Keratinocyte (primary cell): ENCODE measurements at regions not wholly inside any gene's neighbourhood (a gene's known extent, or its start where the extent isn't known, plus 50 kb on each side); places are given as distances from the start of the nearest gene placed in this dataset.

ENCODE experiments used
- DNase-seq: peaks from one replicate; pipeline ENCODE4 v3.0.0-alpha.2; 2011; ENCODE audit warnings: low read depth, missing footprints, low spot score
- FAIRE-seq: peaks from 2 replicates; lab custom pipeline; 2011; peaks lifted over from hg19 to GRCh38; lab: Jason Lieb, UNC
- H2AFZ ChIP-seq: 2 replicates; pipeline ENCODE4 v1.6.0; 2012; ENCODE audit warnings: low read length, control low read depth, inconsistent platforms; ENCODE audit not compliant: control insufficient read depth
- H3K27ac ChIP-seq: 2 replicates; pipeline ENCODE4 v1.5.1; 2011; ENCODE audit warnings: low read length; ENCODE audit not compliant: control insufficient read depth, insufficient read depth
- H3K27me3 ChIP-seq: 3 replicates; pipeline ENCODE4 v1.6.0; 2011; ENCODE audit warnings: low read length; ENCODE audit not compliant: control insufficient read depth, insufficient read depth; ENCODE audit errors: extremely low read depth
- H3K36me3 ChIP-seq, 2 experiments: 2 replicates in 1 of 2; 3 replicates in 1 of 2; pipeline ENCODE4 v1.5.1; 2011; ENCODE audit warnings: low read length in 2 of 2, mild to moderate bottlenecking in 1 of 2; ENCODE audit not compliant: control insufficient read depth in 2 of 2, insufficient read depth in 2 of 2; ENCODE audit errors: extremely low read depth in 1 of 2
- H3K4me1 ChIP-seq: 3 replicates; pipeline ENCODE4 v1.5.1; 2011; ENCODE audit warnings: low read length; ENCODE audit not compliant: control insufficient read depth, insufficient read depth; ENCODE audit errors: extremely low read depth
- H3K4me2 ChIP-seq: 3 replicates; pipeline ENCODE4 v1.6.0; 2011; ENCODE audit warnings: low read depth, low read length; ENCODE audit not compliant: control insufficient read depth, insufficient read depth; ENCODE audit errors: extremely low read depth
- H3K4me3 ChIP-seq, 3 experiments: fragments of 200-600 bp in 1 of 3; sonication (generic) in 1 of 3; 2 replicates in 2 of 3; 3 replicates in 1 of 3; pipeline ENCODE4 v1.5.1; 2011 to 2016; ENCODE audit warnings: low read length in 3 of 3, mild to moderate bottlenecking in 3 of 3, control low read depth in 2 of 3, inconsistent platforms in 1 of 3, low read depth in 1 of 3, mixed read lengths in 1 of 3, mixed run types in 1 of 3, moderate library complexity in 1 of 3; ENCODE audit not compliant: control insufficient read depth in 2 of 3, insufficient read depth in 2 of 3; ENCODE audit errors: extremely low read depth in 1 of 3
- H3K79me2 ChIP-seq: 2 replicates; pipeline ENCODE4 v1.6.0; 2012; ENCODE audit warnings: low read length; ENCODE audit not compliant: control insufficient read depth, insufficient read depth
- H3K9ac ChIP-seq: 3 replicates; pipeline ENCODE4 v1.6.0; 2011; ENCODE audit warnings: low read length; ENCODE audit not compliant: control insufficient read depth, insufficient read depth; ENCODE audit errors: extremely low read depth
- H3K9me1 ChIP-seq: 3 replicates; pipeline ENCODE4 v1.6.0; 2011; ENCODE audit warnings: low read length; ENCODE audit not compliant: control insufficient read depth, insufficient read depth; ENCODE audit errors: extremely low read depth
- H3K9me3 ChIP-seq: 2 replicates; pipeline ENCODE4 v1.5.1; 2012; ENCODE audit warnings: low read depth, low read length; ENCODE audit not compliant: control insufficient read depth
- H4K20me1 ChIP-seq: 3 replicates; pipeline ENCODE4 v1.6.0; 2011; ENCODE audit warnings: low read length; ENCODE audit not compliant: control insufficient read depth, insufficient read depth; ENCODE audit errors: extremely low read depth
- CTCF ChIP-seq, 3 experiments: IDR thresholded peaks in 1 of 3; conservative IDR thresholded peaks in 1 of 3; optimal IDR thresholded peaks in 1 of 3; 2 replicates in 2 of 3; 3 replicates in 1 of 3; pipeline versions ENCODE3 to v1.5.1; 2011; ENCODE audit warnings: low read length in 3 of 3, mild to moderate bottlenecking in 3 of 3, moderate library complexity in 2 of 3, control low read depth in 1 of 3, inconsistent platforms in 1 of 3; ENCODE audit not compliant: insufficient read depth in 2 of 3; ENCODE audit errors: extremely low read depth in 1 of 3
- EZH2 ChIP-seq: IDR thresholded peaks from one replicate; pipeline ENCODE4 v1.6.1; 2012; ENCODE audit warnings: inconsistent platforms, mild to moderate bottlenecking, low read length, moderate library complexity
- dilution Hi-C: fragments of 300-500 bp; cut with MboI; formaldehyde crosslinking; loops from one replicate; pipeline ENCODE4 v1.7.0; 2020; ENCODE audit warnings: low sequenced_read_pairs; ENCODE audit not compliant: extremely low pct_ligation_motif_present

- Histone ChIP-seq H3K27ac (no peak overlapping the region), H3K9me1 (no peaks in the 10 kb centered on the region), H3K4me1 (no peaks in the 10 kb centered on the region), H3K9me3 (peaks cover 11% of the 10 kb centered on the region), H3K36me3 (no peaks in the 10 kb centered on the region), H3K9ac (no peak overlapping the region), H3K4me3 (no peak overlapping the region), H3K27me3 (no peaks in the 10 kb centered on the region), H3K79me2 (no peaks in the 10 kb centered on the region), H4K20me1 (no peaks in the 10 kb centered on the region), H3K4me2 (no peak overlapping the region), H2AFZ (no peak overlapping the region)
- dilution Hi-C loops = no loop called here
- DNase-seq = no peak
- FAIRE-seq = no peak
- TF ChIP-seq EZH2 = no peak
- no peak for TF ChIP-seq CTCF (optimal IDR thresholded peaks at IDR 0.05 in 1 of 3, IDR thresholded peaks at IDR 0.05 in 1 of 3, conservative IDR thresholded peaks at IDR 0.05 in 1 of 3; ENCODE audit: extremely low read depth in 1 of 3, insufficient read depth in 2 of 3, low read length in 3 of 3)
Measured at GRCh38 chr5:3025392-3025791, 273.9 kb upstream of the IRX2 start.

- Histone ChIP-seq H4K20me1 (no peaks in the 10 kb centered on the region), H3K9me1 (no peaks in the 10 kb centered on the region), H3K4me2 (no peak overlapping the region), H3K27me3 (no peaks in the 10 kb centered on the region), H3K36me3 (no peaks in the 10 kb centered on the region), H3K79me2 (no peaks in the 10 kb centered on the region), H2AFZ (no peak overlapping the region), H3K27ac (no peak overlapping the region), H3K9me3 (peaks cover 11% of the 10 kb centered on the region), H3K4me3 (no peak overlapping the region), H3K9ac (no peak overlapping the region), H3K4me1 (no peaks in the 10 kb centered on the region)
- no peak for DNase-seq
- no peak for FAIRE-seq
- dilution Hi-C loops = no loop called here
- TF ChIP-seq CTCF (optimal IDR thresholded peaks at IDR 0.05 in 1 of 3, IDR thresholded peaks at IDR 0.05 in 1 of 3, conservative IDR thresholded peaks at IDR 0.05 in 1 of 3; ENCODE audit: extremely low read depth in 1 of 3, insufficient read depth in 2 of 3, low read length in 3 of 3) = no peak
- no peak for TF ChIP-seq EZH2
Measured at GRCh38 chr5:3024976-3025375, 273.5 kb upstream of the IRX2 start.
